IMR-90 (cell line): ENCODE measurements at regions not wholly inside any gene's neighbourhood (a gene's known extent, or its start where the extent isn't known, plus 50 kb on each side); places are given as distances from the start of the nearest gene placed in this dataset.

Experiments used
- ATAC-seq: fragments of 200-7000 bp; cut with Tn5 transposase; 2 replicates; pipeline ENCODE4 v1.9.1; 2020; ENCODE audit warnings: low read depth, mild to moderate bottlenecking, moderate library complexity
- BruUV-seq: library from RNA; stranded (reverse); fragments of 400-500 nt; replicated peaks from 2 replicates; lab custom pipeline; 2021; lab: Mats Ljungman, UMichigan
- CTCF ChIA-PET: fragments of 300-600 bp; formaldehyde crosslinking; extraction: SDS; loops from one replicate; lab custom pipeline; 2021; ENCODE audit warnings: antibody characterized with exemption; lab: Yijun Ruan, JAX
- POLR2A ChIA-PET: fragments of 300-600 bp; sonication (Branson Sonifier 250); formaldehyde crosslinking; loops from one replicate; lab custom pipeline; 2022; ENCODE audit warnings: antibody characterized with exemption; ENCODE audit not compliant: unreplicated experiment; lab: Charles Lee
- DNase-seq: peaks from one replicate; pipeline ENCODE4 v3.0.0; 2013
- H2AFZ ChIP-seq: replicated peaks from 2 replicates; pipeline ENCODE3; 2013; ENCODE audit warnings: low read length, mild to moderate bottlenecking; ENCODE audit not compliant: poor library complexity
- H2AK5ac ChIP-seq: 2 replicates; pipeline ENCODE4 v1.6.1; 2013; ENCODE audit warnings: low read depth, low read length, inconsistent platforms
- H2AK9ac ChIP-seq: replicated peaks from 2 replicates; pipeline ENCODE3; 2013; ENCODE audit warnings: mild to moderate bottlenecking, low read depth, low read length, moderate library complexity; ENCODE audit not compliant: poor library complexity
- H2BK120ac ChIP-seq: 2 replicates; pipeline ENCODE4 v1.6.1; 2013; ENCODE audit warnings: low read depth, low read length, inconsistent platforms
- H2BK15ac ChIP-seq: 3 replicates; pipeline ENCODE4 v1.6.1; 2013; ENCODE audit warnings: low read depth, low read length, inconsistent platforms
- H2BK20ac ChIP-seq: 2 replicates; pipeline ENCODE4 v1.6.1; 2013; ENCODE audit warnings: low read depth, mild to moderate bottlenecking, inconsistent platforms, low read length, moderate library complexity
- H2BK5ac ChIP-seq: 2 replicates; pipeline ENCODE4 v1.6.1; 2013; ENCODE audit warnings: mild to moderate bottlenecking, low read depth, low read length, inconsistent platforms; ENCODE audit not compliant: poor library complexity, severe bottlenecking
- H3K14ac ChIP-seq: replicated peaks from 2 replicates; pipeline ENCODE4 v1.6.1; 2013; ENCODE audit warnings: low read depth, low read length, inconsistent platforms
- H3K18ac ChIP-seq: 2 replicates; pipeline ENCODE4 v1.6.1; 2013; ENCODE audit warnings: low read depth, low read length, control low read depth
- H3K23ac ChIP-seq: 2 replicates; pipeline ENCODE4 v1.6.1; 2013; ENCODE audit warnings: low read depth, low read length, inconsistent platforms
- H3K27ac ChIP-seq: 2 replicates; pipeline ENCODE4 v1.5.1; 2013; ENCODE audit warnings: mild to moderate bottlenecking, control low read depth, low read length; ENCODE audit not compliant: insufficient read depth
- H3K27me3 ChIP-seq: 2 replicates; pipeline ENCODE4 v1.6.1; 2013; ENCODE audit warnings: low read length; ENCODE audit not compliant: control insufficient read depth, insufficient read depth
- H3K36me3 ChIP-seq: 2 replicates; pipeline ENCODE4 v1.6.1; 2013; ENCODE audit warnings: low read length, mixed read lengths; ENCODE audit not compliant: control insufficient read depth, insufficient read depth
- H3K4ac ChIP-seq: 2 replicates; pipeline ENCODE4 v1.6.1; 2013; ENCODE audit warnings: low read depth, low read length, inconsistent platforms
- H3K4me1 ChIP-seq: 2 replicates; pipeline ENCODE4 v1.6.1; 2013; ENCODE audit warnings: low read length, mixed read lengths; ENCODE audit not compliant: control insufficient read depth, insufficient read depth
- H3K4me2 ChIP-seq: 2 replicates; pipeline ENCODE4 v1.6.1; 2013; ENCODE audit warnings: low read depth, mild to moderate bottlenecking, control low read depth, low read length, moderate library complexity
- H3K4me3 ChIP-seq: 2 replicates; pipeline ENCODE4 v1.5.1; 2013; ENCODE audit warnings: low read depth, mild to moderate bottlenecking, control low read depth, low read length, moderate library complexity; ENCODE audit not compliant: insufficient read depth
- H3K56ac ChIP-seq: 2 replicates; pipeline ENCODE4 v1.6.1; 2013; ENCODE audit warnings: low read length, inconsistent platforms; ENCODE audit not compliant: insufficient read depth; ENCODE audit errors: extremely low read depth
- H3K79me1 ChIP-seq, 2 experiments: 2 replicates each; pipeline ENCODE4 v1.6.1; 2013; ENCODE audit warnings: low read length in 2 of 2, inconsistent platforms in 1 of 2, low read depth in 1 of 2
- H3K9ac ChIP-seq: 2 replicates; pipeline ENCODE4 v1.6.1; 2013; ENCODE audit warnings: low read depth, low read length, control low read depth
- H3K9me1 ChIP-seq: 2 replicates; pipeline ENCODE4 v1.6.1; 2013; ENCODE audit warnings: low read length, inconsistent platforms; ENCODE audit not compliant: insufficient read depth
- H3K9me3 ChIP-seq: 2 replicates; pipeline ENCODE4 v1.6.1; 2013; ENCODE audit warnings: low read length; ENCODE audit not compliant: control insufficient read depth, insufficient read depth
- H4K20me1 ChIP-seq: 2 replicates; pipeline ENCODE4 v1.6.1; 2013; ENCODE audit warnings: low read length, inconsistent platforms; ENCODE audit not compliant: insufficient read depth
- H4K5ac ChIP-seq: 2 replicates; pipeline ENCODE4 v1.6.1; 2013; ENCODE audit warnings: mild to moderate bottlenecking, low read depth, low read length, control low read depth
- H4K8ac ChIP-seq, 2 experiments: 2 replicates each; pipeline ENCODE4 v1.6.1; 2013; ENCODE audit warnings: low read depth in 2 of 2, low read length in 2 of 2, control low read depth in 1 of 2, inconsistent platforms in 1 of 2
- H4K91ac ChIP-seq: 2 replicates; pipeline ENCODE4 v1.6.1; 2013; ENCODE audit warnings: low read depth, low read length, inconsistent platforms; ENCODE audit not compliant: insufficient read depth
- BHLHE40 ChIP-seq: fragments of 150-350 bp; IDR thresholded peaks from 2 replicates; pipeline ENCODE4 v1.6.1; 2016; ENCODE audit warnings: mild to moderate bottlenecking, low read depth, low read length
- CEBPB ChIP-seq: IDR thresholded peaks from 2 replicates; pipeline ENCODE4 v1.6.1; 2012; ENCODE audit warnings: low read depth, low read length, improper control_type of control experiment
- CHD1 ChIP-seq: IDR thresholded peaks from 2 replicates; pipeline ENCODE4 v1.6.1; 2012; ENCODE audit warnings: low read depth, low read length, improper control_type of control experiment
- FOS ChIP-seq: fragments of 150-350 bp; IDR thresholded peaks from 2 replicates; pipeline ENCODE4 v1.6.1; 2016; ENCODE audit warnings: low read depth, low read length
- MAFK ChIP-seq: IDR thresholded peaks from 2 replicates; pipeline ENCODE4 v1.6.1; 2012; ENCODE audit warnings: low read depth, low read length, improper control_type of control experiment
- MAZ ChIP-seq: IDR thresholded peaks from 2 replicates; pipeline ENCODE4 v1.6.1; 2012; ENCODE audit warnings: low read depth, mild to moderate bottlenecking, low read length, improper control_type of control experiment, moderate library complexity, borderline replicate concordance
- MXI1 ChIP-seq: IDR thresholded peaks from 2 replicates; pipeline ENCODE4 v1.6.1; 2012; ENCODE audit warnings: low read depth, mild to moderate bottlenecking, low read length, moderate library complexity, borderline replicate concordance
- NFE2L2 ChIP-seq: fragments of 150-350 bp; IDR thresholded peaks from 2 replicates; pipeline ENCODE4 v1.6.1; 2016; ENCODE audit warnings: low read depth, mild to moderate bottlenecking, low read length
- POLR2A ChIP-seq: IDR thresholded peaks from 2 replicates; pipeline ENCODE4 v1.6.1; 2012; ENCODE audit warnings: mild to moderate bottlenecking, low read depth, low read length
- RAD21 ChIP-seq: IDR thresholded peaks from 2 replicates; pipeline ENCODE4 v1.6.1; 2012; ENCODE audit warnings: low read length, improper control_type of control experiment
- RCOR1 ChIP-seq: IDR thresholded peaks from 2 replicates; pipeline ENCODE4 v1.6.1; 2012; ENCODE audit warnings: mild to moderate bottlenecking, low read length, improper control_type of control experiment; ENCODE audit not compliant: insufficient replicate concordance
- RFX5 ChIP-seq: IDR thresholded peaks from 2 replicates; pipeline ENCODE4 v1.8.0; 2012; ENCODE audit warnings: low read depth, mild to moderate bottlenecking, low read length, moderate library complexity
- SMC3 ChIP-seq: fragments of 150-350 bp; IDR thresholded peaks from 2 replicates; pipeline ENCODE4 v1.6.1; 2016; ENCODE audit warnings: low read depth, mild to moderate bottlenecking, antibody characterized with exemption, low read length, moderate library complexity
- WGBS, 2 experiments: methylation state at CpG; one replicate each; pipeline versions ENCODE4 v1.1.5 to v1.1.7; 2013; ENCODE audit warnings: missing lambda C conversion rate in 2 of 2; ENCODE audit not compliant: insufficient read length in 1 of 2; ENCODE audit errors: extremely low coverage in 2 of 2; 5-methylcytosine and 5-hydroxymethylcytosine counted together
- dilution Hi-C: fragments of 300-500 bp; cut with HindIII; formaldehyde crosslinking; loops from one replicate; pipeline ENCODE4 v1.14.3; 2018; ENCODE audit warnings: low sequenced_read_pairs; ENCODE audit not compliant: unreplicated experiment
- in situ Hi-C: fragments of 300-500 bp; cut with MboI; formaldehyde crosslinking; loops from 3 replicates; pipeline ENCODE4 v1.14.3; 2019; ENCODE audit warnings: low sequenced_read_pairs, inconsistent platforms, mixed read lengths
- intact Hi-C: fragments of 100-400 bp; cut with micrococcal nuclease; formaldehyde crosslinking; loops from 2 replicates; pipeline ENCODE4 v1.10.0; 2022
- TF ChIP-seq, protein P1 (sequence below): fragments of 150-350 bp; IDR thresholded peaks from 2 replicates; pipeline ENCODE4 v1.6.1; 2017; ENCODE audit warnings: mild to moderate bottlenecking, antibody characterized with exemption, low read length, low read depth
- TF ChIP-seq, protein P2 (sequence below): conservative IDR thresholded peaks from 2 replicates; pipeline ENCODE4 v1.5.1; 2012; ENCODE audit warnings: mild to moderate bottlenecking, low read depth, low read length, improper control_type of control experiment
- TF ChIP-seq, protein P3 (sequence below): fragments of 150-350 bp; IDR thresholded peaks from 2 replicates; pipeline ENCODE4 v1.6.1; 2016; ENCODE audit warnings: low read depth, mild to moderate bottlenecking, low read length, moderate library complexity, borderline replicate concordance

DNA sequence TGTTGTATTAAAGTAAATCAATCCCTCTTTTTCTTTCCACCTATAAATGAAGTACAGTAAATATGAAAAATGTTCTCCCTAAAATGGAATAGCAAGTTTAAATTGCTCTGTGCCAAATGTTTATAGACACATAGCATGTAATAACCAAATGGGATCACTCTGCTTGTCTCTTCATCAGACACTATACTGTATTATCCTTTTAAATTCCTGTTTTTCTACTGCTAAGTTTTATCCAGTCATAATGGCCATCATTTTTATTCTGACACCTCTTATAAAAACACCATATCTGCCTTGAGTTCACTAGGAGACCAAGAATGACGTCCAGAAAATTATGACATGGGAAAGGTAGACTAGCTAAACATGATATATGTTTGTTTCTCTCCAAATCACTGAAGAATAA is 252.8 kb downstream of the CAAP1 start:
- intact Hi-C loops (no loop called here), in situ Hi-C loops (no loop called here), dilution Hi-C loops (no loop called here)
- H3K9me3 ChIP-seq = no peaks in the 10 kb centered on the region
- no peak overlapping the region for H3K56ac ChIP-seq
- H3K36me3 ChIP-seq = no peaks in the 10 kb centered on the region
- DNase-seq (no peak), ATAC-seq (no peak)
- no CpG with 5 or more reads among the region's 1 CpG for WGBS, 2 experiments
- H3K4me1 ChIP-seq = no peaks in the 10 kb centered on the region
- no peak overlapping the region for H2BK120ac ChIP-seq
- H3K9ac ChIP-seq = no peak overlapping the region
- H2AK9ac ChIP-seq = no peak overlapping the region
- no peaks in the 10 kb centered on the region for H3K9me1 ChIP-seq
- no peak overlapping the region for H2AK5ac ChIP-seq
- no peaks in the 10 kb centered on the region for H3K79me1 ChIP-seq
- H3K23ac ChIP-seq = no peak overlapping the region
- no peak overlapping the region for H4K91ac ChIP-seq
- H3K4me3 ChIP-seq = no peak overlapping the region
- no TSS peak for BruUV-seq
- no peak overlapping the region for H3K27ac ChIP-seq
- no peak overlapping the region for H3K4me2 ChIP-seq
- no peak overlapping the region for H2AFZ ChIP-seq
- H2BK15ac ChIP-seq = no peak overlapping the region
- TF ChIP-seq, protein P1, sequence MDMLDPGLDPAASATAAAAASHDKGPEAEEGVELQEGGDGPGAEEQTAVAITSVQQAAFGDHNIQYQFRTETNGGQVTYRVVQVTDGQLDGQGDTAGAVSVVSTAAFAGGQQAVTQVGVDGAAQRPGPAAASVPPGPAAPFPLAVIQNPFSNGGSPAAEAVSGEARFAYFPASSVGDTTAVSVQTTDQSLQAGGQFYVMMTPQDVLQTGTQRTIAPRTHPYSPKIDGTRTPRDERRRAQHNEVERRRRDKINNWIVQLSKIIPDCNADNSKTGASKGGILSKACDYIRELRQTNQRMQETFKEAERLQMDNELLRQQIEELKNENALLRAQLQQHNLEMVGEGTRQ = no peak
- no peak for TF ChIP-seq SMC3
- TF ChIP-seq MAFK = no peak
- no peak for TF ChIP-seq POLR2A
- TF ChIP-seq CHD1 = no peak
- no peak for TF ChIP-seq RFX5
- no peak for TF ChIP-seq MAZ
- no peak for TF ChIP-seq FOS
- TF ChIP-seq RCOR1 = no peak
- no peak for TF ChIP-seq BHLHE40
- TF ChIP-seq, protein P2, sequence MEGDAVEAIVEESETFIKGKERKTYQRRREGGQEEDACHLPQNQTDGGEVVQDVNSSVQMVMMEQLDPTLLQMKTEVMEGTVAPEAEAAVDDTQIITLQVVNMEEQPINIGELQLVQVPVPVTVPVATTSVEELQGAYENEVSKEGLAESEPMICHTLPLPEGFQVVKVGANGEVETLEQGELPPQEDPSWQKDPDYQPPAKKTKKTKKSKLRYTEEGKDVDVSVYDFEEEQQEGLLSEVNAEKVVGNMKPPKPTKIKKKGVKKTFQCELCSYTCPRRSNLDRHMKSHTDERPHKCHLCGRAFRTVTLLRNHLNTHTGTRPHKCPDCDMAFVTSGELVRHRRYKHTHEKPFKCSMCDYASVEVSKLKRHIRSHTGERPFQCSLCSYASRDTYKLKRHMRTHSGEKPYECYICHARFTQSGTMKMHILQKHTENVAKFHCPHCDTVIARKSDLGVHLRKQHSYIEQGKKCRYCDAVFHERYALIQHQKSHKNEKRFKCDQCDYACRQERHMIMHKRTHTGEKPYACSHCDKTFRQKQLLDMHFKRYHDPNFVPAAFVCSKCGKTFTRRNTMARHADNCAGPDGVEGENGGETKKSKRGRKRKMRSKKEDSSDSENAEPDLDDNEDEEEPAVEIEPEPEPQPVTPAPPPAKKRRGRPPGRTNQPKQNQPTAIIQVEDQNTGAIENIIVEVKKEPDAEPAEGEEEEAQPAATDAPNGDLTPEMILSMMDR = no peak
- TF ChIP-seq NFE2L2 = no peak
- TF ChIP-seq MXI1 = no peak
- TF ChIP-seq, protein P3, sequence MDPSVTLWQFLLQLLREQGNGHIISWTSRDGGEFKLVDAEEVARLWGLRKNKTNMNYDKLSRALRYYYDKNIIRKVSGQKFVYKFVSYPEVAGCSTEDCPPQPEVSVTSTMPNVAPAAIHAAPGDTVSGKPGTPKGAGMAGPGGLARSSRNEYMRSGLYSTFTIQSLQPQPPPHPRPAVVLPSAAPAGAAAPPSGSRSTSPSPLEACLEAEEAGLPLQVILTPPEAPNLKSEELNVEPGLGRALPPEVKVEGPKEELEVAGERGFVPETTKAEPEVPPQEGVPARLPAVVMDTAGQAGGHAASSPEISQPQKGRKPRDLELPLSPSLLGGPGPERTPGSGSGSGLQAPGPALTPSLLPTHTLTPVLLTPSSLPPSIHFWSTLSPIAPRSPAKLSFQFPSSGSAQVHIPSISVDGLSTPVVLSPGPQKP = no peak
- no peak for TF ChIP-seq CEBPB
- no peak for TF ChIP-seq RAD21
- no peak overlapping the region for H4K5ac ChIP-seq
- no peak overlapping the region for H4K8ac ChIP-seq
- H3K27me3 ChIP-seq = no peaks in the 10 kb centered on the region
- H2BK20ac ChIP-seq = no peak overlapping the region
- H3K14ac ChIP-seq = no peak overlapping the region
- ChIA-PET POLR2A (no interaction called here), CTCF (no interaction called here)
- no peak overlapping the region for H2BK5ac ChIP-seq
- H4K20me1 ChIP-seq = no peaks in the 10 kb centered on the region
- H3K4ac ChIP-seq = no peak overlapping the region
- no peak overlapping the region for H3K18ac ChIP-seq
